ENCODE measurements at regions not wholly inside any gene's neighbourhood (a gene's known extent, or its start where the extent isn't known, plus 50 kb on each side); places are given as distances from the start of the nearest gene placed in this dataset.

DNA sequence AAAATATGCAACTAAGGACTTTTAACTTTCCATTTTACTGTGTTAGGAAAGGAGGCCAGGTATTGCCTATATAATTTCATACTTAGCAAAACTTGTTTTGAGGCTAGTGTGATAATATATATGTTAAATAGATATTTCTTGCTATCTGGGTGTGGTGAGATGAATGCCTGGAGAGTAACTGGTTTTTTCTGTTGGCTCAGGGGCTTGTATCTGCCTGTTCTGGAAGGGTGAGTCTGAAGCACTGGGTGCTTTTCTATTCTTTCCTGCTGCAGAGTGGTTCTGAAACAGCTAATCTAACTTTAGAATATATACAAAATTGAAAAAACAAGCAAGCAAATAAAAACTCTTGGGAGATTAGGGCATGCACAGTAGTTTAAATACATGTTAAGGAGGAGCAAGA is 64.6 kb upstream of the MYCBP2 start:
- no peak for TF ChIP-seq POLR2AphosphoS5 (IDR thresholded peaks at IDR 0.05)
- no peak for TF ChIP-seq POLR2A (IDR thresholded peaks at IDR 0.05)
- no peak for TF ChIP-seq EP300 (IDR thresholded peaks at IDR 0.05)
